GM21717 (cell line): ENCODE measurements at regions not wholly inside any gene's neighbourhood (a gene's known extent, or its start where the extent isn't known, plus 50 kb on each side); places are given as distances from the start of the nearest gene placed in this dataset.

Experiments
- ATAC-seq: cut with Tn5 transposase; IDR thresholded peaks from one replicate; pipeline ENCODE4 v1.9.1; 2021; ENCODE audit warnings: mild to moderate bottlenecking, moderate library complexity; ENCODE audit not compliant: unreplicated experiment

DNA sequence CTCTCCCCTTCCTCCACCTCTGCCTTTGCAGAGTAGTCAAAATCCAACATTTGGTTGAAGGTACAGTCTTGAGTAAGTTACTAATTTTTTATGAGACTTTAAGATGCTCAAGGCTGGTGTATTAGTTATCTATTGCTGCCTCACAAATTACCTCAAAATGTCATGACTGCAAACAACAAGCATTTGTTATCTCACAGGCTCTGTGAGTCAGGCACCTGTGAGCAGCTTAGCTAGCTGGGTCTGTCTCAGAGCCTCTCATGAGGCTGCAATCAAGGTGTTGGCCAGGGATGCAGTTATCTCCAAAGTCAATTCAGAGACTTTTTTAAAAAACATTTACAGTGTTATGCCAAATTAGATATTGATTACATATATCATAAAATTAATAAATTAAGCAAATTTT lies 371.3 kb upstream of the RGMB start:
- no peak for ATAC-seq

DNA sequence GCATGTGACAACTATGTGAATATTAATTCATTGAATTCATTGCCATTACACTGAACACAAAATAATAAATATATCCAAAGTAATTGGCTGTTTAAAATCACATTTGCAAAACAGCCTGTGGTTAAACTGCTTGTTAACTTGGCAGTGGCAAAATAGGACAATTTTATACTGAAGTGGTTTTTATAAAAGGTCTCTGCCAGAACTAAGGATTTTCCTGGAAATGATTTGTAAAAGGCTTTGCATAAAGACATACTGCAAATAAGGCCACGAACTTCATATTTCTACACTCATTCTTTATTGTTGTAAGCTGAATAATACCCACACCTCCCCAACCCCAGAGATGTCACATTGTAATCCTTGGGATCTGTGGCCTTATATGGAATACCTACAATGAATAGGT lies 370.3 kb upstream of the RGMB start:
- no peak for ATAC-seq

DNA sequence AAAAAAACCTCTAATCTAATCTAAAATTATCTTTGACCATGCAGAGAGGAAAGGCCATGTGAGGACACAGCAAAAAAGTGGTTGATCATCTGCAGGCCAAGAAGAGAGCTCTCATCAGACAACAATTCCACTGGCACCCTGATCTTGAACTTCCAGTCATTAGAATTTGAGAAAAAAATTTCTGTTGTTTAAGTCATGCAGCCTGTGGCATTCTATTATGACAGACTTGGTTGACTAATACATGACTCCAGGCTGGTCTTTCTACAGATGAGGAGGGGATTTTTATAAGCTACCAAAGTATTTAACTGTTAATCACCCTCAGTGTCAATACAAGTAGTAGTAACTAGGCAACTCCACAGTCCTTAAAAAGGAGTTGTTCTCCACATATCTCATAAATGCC lies 358.5 kb upstream of the RGMB start:
- ATAC-seq, result no peak

DNA sequence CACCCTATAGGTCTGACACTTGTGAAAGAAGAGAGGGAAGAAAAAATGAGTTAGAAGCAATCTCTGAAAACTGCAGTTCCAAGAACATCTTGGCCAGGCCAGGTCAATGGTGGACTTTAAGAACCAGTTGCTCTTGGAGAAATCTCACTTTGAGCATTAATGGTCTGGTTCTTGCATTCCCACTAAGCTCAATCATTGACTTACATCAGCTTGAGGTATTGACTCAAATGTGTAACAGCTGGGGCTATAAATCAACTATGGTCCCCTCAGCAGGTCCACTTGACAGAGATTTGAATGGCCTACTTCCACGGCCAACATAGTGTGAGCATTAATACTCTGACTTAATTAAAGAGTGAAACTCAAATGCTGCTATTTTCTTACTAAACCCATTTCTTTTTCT lies 357.8 kb upstream of the RGMB start:
- no peak for ATAC-seq

DNA sequence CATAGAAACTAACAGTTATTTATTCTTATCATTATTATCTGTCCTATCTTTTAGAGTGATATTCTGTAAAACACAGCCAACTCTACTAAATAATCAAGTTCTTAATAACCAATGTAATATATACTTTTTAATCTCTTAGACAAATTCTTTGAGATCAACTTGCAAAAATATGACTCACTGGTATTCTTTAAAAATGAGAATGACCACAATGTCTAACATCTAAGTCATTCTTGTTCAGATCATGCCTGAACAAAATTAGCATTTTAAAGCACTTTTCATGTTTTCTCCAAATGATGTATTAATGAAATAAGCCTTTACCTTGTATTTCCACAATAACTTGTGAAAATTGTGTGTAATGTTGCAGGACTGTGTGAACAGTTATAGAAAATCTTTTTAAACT lies 356.9 kb upstream of the RGMB start:
- no peak for ATAC-seq

DNA sequence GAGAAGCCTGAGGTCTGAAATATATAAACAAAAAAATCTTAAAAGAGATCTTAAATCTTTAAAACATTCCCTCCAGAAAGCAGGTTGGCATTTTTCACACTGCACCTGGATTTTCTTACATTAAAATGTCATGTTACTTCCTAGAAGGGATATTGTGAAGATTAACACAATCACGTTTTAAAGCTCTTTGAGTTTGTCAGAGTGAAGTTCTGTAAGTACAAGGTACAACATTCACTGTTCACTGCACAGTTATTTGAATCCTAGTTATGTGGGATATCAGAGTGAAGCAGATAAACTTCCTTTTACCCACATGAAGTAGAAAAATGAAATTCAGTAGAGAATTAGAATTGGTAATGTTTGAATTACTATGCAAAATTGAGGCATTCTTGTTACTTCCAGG lies 353.6 kb upstream of the RGMB start:
- no peak for ATAC-seq

DNA sequence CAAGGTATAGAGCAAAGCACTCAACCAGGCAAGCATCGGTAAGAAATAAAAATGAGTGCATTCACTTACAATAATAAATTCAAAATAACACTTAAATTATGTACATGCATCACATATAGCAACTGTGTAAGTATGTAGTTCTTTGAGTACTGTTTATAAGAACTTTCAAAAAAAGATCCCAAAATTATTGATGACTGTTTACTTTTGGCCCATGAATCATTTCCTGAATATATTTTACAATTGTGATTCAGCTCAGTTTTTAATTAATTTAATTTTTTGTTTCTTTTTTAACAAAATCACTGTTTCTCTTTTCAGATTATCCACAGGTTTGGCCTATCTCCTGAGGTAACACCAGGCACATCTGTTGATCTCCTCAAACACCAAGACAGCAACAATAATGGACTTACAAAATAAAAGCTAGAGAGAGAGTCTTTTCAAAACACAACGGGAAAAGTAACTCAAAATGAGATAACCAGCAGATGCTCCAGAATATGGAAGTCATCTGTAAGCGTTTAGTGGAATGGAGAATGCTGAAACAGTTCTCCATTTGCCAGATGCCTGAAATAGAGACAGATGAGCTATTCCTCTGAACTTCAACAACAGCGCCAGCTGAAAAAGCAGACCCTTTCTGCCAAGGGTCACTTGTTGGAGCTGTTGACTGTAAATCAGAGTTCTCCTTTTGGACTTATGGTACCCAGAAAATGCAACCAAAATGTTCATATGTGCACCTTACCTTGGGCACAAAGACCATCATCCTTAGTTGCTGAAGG lies 348.6 kb upstream of the RGMB start:
- ATAC-seq, result no peak

DNA sequence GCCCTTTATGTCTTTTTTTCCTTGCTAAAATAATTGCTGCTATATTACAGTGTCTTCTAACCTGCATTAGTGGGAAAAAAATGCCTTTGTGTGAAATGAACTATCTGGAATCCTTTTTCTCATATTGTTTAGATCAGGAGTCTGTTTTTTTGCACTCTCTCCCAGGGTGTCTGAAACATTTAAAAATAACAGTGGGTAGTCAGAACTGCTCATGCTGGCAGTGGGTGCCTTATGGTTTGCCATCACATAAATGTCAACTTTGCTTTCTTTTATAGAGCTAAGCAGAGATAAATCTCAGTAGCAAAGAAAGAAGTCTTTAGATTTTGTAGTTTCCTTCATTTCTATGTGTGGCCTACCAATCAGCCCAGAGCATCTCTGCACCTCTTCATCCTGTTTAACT lies 347.8 kb upstream of the RGMB start:
- no peak for ATAC-seq

DNA sequence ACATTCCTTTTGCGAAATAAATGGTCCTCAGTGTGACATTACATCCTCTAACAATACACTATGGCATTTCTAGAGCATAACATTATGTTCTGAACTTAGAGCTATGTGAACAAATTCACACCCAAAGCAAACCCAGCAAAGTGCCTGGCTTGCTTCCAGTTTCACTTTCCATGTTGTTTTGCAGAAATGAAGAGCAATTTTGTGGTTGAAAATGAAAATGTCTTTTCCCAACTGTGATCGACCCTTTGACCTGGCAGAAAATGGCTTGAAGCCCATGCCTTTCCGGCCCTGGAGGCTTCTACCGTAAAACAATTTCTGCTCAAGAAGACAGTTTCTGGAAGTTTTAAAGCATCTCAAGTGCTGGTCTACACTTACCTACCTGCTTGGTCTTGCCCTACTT lies 344.7 kb upstream of the RGMB start:
- no peak for ATAC-seq

DNA sequence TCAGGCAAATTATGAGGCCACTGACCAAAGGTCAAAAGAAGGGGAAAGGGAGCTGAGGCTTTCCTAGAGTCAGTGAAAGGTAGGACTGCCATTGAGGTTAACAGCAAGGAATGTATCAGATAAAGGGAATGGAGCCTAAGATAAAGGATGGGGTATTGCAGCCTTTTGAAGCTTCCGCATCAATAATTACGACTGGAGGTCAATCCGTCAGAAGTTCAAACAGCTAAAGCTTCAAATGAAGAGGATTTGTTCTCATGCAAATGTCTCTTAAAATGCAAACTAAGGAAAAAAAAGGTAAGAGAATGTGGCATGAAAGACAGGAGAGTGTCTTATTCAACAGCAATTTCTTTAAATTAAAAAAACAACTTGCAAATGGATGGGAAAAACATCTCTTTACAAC lies 341.1 kb upstream of the RGMB start:
- no peak for ATAC-seq

DNA sequence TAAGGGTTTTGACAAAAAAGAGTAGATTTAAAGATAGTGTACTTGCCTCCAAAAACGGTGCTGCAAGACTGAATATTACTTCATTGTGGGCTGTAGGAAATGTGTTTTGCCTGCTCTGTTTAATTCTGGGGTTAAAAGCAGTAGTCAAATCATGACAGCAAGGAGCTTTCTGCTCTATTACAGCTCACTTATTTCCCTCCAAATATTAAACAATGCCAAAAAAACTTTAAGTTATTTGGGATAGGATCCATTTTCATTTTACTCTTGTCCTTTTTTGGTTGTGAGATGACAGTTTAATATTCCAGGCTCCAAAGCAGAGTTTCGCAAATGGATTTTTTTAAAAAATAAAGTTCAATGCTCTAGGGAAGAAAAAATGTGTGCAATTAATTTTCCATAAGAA lies 340.4 kb upstream of the RGMB start:
- no peak for ATAC-seq

DNA sequence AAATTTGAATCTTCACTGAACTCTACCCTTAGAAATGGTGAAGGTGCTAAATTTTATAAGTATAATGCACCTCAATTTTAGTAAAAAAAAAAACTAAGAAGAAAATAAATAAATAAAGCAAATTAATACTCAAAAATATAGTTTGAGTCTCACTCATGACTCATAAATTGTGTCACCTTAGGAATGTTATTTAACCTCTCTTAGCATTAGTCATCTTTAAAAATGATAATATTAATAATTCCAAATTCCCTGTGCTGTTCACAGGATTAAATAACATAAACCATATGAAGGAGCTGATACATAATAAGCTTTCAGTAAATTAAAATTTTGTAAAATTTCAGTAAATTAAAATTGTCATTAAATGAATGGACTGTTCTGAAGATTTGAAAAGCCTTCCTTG lies 339.8 kb upstream of the RGMB start:
- no peak for ATAC-seq

DNA sequence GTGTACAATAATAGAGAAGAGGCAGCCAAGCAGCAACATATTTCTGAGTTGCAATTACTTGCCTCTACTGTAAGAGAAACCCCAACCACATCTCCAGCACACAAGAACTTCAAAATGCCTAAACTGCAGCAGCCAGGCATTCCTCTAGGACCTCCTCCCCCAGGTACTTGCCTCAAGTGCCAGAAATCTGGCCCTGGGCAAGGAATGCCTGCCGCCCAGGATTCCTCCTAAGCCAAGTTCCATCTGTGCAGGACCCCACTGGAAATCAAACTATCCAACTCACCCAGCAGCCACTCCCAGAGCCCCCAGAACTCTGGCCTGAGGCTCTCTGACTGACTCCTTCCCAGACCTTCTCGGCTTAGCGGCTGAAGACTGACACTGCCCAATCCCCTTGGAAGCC lies 336.8 kb upstream of the RGMB start:
- ATAC-seq, result no peak

DNA sequence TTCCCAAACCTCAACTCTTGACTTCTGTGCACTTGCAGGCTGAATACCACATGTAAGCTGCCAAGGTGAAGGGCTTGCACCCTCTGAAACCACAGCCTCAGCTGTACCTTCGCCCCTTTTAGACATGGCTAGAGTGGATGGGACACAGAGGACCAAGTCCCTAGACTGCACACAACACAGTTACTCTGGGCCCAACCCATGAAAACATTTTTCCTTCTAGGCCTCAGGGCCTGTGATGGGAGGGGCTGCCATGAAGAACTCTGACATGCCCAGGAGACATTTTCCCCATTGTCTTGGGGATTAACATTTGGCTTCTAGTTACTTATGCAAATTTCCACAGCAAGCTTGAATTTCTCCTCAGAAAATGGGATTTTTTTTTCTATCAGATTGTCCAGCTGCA lies 331.0 kb upstream of the RGMB start:
- ATAC-seq, result no peak

DNA sequence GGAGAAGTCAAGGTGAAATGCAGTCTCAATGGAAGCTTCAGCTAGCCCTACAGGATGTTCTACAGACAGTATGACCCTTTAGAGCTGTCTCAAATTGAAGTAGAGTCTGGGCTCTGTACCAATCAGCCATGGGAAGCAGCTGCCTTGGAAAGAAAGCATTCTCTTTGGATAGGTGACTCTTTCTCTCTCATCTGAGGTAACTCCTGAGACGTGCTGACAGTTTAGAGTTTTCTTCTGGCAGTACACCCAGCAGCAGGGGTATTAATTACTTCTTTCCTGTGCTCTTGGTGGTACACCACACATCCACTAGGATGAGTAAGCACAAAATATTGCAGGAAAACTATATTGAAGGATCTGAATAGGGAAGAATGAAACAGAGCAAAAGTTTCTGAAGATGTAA lies 329.6 kb upstream of the RGMB start:
- ATAC-seq, result no peak

DNA sequence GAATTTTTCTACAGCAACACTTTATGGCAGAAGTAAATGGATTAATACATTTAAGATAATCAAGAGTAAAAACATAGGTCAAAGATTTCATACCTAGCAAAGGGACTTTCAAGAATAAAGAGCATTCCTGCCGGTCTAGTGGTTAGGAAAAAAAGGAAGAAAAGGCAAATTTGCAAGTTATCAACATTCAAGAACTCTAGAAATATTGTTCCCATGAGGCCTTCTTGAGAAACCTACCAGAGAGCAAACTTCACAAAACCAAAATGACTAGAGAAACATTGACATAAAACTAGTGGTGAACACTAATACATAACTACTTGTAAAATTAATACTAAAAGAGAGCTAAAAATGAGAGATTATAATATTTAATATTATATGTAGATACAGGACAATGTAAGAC lies 320.2 kb upstream of the RGMB start:
- ATAC-seq, result no peak

DNA sequence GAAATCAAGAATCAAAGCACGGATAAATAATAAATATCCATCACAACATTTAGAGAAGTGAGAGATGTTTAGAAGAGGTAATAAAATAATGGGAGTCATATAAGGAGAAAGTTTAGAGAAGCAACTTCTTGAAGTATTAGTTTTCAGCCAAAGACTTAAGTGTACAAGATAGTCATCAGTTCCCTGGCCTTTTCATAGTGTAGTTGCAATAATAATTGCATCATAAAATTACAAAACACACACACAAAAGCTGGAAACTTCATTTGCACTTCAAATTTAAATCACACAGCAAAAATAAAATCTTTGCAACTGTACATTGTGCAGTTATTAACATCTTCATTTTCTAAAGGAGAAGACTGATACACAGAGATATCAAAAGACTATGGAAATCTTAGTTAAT lies 319.1 kb upstream of the RGMB start:
- no peak for ATAC-seq

DNA sequence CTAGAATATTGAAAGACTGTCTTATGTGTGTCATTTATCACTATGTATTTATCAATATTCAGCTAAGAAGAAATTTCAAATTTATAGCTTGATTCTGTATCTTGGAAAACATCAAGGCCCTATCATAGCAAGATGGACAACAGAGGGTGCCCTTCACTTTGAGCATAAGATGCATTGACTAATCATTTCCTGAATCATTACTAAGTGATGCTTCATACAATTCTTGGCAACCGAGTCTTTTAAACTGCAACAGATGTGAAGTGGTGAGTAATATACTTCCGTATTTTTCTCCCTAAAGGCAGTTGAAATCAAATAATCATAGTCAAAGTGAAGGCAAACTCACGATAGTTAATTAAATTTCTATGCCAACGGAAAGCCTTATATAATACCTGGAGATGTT lies 318.6 kb upstream of the RGMB start:
- no peak for ATAC-seq

DNA sequence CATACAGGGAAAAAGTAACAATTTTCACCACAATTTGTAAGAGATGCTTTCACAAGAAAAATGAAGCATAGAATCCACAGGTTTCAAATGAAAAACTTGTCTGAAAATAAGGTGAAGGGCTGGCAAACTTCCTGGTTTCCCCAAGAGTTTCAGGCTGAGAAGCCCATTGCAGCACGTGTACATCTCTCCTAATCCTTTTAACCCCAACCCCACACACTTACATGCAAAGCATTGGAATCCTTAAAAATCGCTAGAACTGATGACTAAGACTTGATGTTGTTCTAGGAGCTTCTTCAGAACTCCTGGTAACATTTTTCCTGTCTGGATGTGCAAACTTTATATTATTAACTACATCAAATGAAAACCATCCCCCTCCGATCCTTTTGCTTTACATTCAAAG lies 317.8 kb upstream of the RGMB start:
- no peak for ATAC-seq

DNA sequence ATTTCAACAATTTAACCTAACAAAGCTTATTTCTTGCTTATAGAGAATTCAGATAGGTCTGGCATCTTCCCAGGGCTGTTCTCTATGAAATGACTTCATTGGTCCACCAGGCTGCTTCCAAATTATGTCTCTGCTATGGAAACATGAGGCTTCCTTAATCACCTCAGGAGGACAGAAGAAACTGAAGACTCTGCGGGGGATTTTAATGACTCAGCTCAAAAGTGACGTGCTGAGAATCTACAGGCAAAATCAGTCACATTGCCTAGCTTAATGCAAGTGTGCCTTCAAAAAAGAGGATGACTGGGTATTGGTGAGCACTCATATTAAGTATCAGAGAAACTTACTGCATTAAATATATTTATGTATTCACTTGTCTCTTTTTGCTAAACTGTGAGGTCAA lies 315.5 kb upstream of the RGMB start:
- no peak for ATAC-seq

DNA sequence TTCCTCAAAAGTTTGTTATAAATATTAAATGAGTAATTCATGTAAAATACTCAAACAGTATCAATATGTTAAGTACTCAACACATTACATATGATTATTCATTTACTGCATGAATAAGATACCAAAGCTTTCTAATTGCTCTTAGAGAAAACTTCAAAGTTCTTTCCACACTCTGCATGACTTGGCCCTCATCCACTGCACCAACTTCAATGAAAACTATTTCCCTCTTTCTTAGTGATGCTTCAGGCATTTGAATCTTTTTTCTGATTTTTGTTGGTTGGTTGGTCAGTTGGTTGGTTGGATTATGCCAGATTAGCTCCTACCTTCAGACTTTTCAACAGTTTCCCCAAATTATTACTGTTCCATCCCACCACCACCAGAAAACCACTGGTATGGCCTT lies 314.7 kb upstream of the RGMB start:
- ATAC-seq, result no peak

DNA sequence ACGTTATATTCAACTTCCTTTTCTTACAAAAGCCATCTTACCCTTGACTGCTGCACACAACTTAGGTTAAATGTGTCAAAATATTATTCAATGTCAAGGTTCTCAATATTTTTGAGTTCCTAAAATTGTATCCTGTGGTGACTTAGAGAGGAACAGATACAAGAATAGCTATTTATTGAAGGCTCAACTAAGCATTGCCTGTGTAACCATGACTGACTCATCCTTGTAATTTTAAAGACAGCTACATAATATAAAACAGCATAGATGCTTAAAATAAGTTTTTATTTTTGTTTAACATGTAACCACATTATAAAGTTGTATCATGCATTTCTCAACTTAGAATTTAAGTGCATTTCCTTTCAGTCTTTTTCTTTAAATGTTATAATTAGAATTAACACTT lies 312.9 kb upstream of the RGMB start:
- no peak for ATAC-seq

DNA sequence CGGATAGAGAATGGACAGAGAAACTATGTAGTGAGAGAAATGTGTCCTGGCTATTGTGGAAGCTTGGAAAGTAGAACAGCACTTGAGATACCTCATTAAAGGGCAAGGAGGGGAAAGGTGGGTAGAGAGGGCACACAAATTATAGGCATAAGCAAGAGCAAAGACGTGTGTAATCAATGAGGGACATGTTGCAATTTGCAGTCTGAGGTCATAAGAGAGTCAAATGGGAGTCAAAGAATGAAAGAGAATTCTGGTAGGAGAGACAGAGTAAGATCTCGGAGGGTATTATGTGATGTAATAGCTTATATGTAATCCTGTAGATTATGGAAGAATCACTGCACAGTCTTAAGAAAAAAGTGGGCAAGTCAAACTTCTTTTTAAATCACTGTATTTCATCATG lies 312.0 kb upstream of the RGMB start:
- no peak for ATAC-seq

DNA sequence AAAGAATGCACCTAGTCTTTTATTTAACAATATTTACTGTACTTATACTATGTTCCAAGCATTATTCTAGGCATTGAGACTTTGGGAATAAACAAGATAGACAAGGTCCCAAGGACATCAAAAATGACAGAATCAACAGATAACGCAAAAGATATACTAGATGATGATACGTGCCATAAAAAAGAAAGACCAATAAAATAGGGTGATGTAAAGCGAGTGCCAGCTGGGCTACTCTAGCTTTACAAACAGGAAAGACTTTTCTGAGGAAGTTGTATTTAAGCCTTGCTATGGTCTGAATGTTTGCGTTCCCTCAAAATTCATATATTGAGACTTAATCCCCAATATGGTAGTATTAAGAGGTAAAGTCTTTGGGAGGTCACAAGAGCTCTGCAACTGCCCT lies 310.2 kb upstream of the RGMB start:
- no peak for ATAC-seq
